Mesothelial cell of epicardium (in vitro differentiated cells): ENCODE measurements at regions not wholly inside any gene's neighbourhood (a gene's known extent, or its start where the extent isn't known, plus 50 kb on each side); places are given as distances from the start of the nearest gene placed in this dataset.

Experiments
- DNase-seq, 2 experiments: peaks; one replicate each; pipeline ENCODE4 v3.0.0; 2021; ENCODE audit warnings: low spot score in 2 of 2; ENCODE audit not compliant: unreplicated experiment in 2 of 2
- H3K27ac Mint-ChIP-seq: 2 replicates; pipeline ENCODE4 v1.8.0; 2021; ENCODE audit warnings: mixed read lengths
- H3K27me3 Mint-ChIP-seq: 2 replicates; pipeline ENCODE4 v1.8.0; 2021; ENCODE audit warnings: low read depth, mixed read lengths
- H3K36me3 Mint-ChIP-seq: 2 replicates; pipeline ENCODE4 v1.8.0; 2021; ENCODE audit warnings: mixed read lengths
- H3K4me1 Mint-ChIP-seq: 2 replicates; pipeline ENCODE4 v1.8.0; 2021; ENCODE audit warnings: mixed read lengths
- H3K4me3 Mint-ChIP-seq: 2 replicates; pipeline ENCODE4 v1.8.0; 2021; ENCODE audit warnings: mild to moderate bottlenecking, moderate library complexity, mixed read lengths
- H3K9me3 Mint-ChIP-seq: 2 replicates; pipeline ENCODE4 v1.8.0; 2021; ENCODE audit warnings: mixed read lengths
- TF ChIP-seq, protein P1 (sequence below): fragments of 200-600 bp; sonication (generic); IDR thresholded peaks from one replicate; pipeline ENCODE4 v1.5.0; 2021; ENCODE audit warnings: antibody characterized with exemption; ENCODE audit not compliant: unreplicated experiment

- H3K9me3 Mint-ChIP-seq = peaks cover 5% of the 10 kb centered on the region
- TF ChIP-seq, protein P1, sequence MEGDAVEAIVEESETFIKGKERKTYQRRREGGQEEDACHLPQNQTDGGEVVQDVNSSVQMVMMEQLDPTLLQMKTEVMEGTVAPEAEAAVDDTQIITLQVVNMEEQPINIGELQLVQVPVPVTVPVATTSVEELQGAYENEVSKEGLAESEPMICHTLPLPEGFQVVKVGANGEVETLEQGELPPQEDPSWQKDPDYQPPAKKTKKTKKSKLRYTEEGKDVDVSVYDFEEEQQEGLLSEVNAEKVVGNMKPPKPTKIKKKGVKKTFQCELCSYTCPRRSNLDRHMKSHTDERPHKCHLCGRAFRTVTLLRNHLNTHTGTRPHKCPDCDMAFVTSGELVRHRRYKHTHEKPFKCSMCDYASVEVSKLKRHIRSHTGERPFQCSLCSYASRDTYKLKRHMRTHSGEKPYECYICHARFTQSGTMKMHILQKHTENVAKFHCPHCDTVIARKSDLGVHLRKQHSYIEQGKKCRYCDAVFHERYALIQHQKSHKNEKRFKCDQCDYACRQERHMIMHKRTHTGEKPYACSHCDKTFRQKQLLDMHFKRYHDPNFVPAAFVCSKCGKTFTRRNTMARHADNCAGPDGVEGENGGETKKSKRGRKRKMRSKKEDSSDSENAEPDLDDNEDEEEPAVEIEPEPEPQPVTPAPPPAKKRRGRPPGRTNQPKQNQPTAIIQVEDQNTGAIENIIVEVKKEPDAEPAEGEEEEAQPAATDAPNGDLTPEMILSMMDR = no peak
- peaks cover 5% of the 10 kb centered on the region for H3K4me1 Mint-ChIP-seq
- no peaks in the 10 kb centered on the region for H3K27me3 Mint-ChIP-seq
- H3K36me3 Mint-ChIP-seq = no peaks in the 10 kb centered on the region
- no peak for DNase-seq
- no peak overlapping the region for H3K27ac Mint-ChIP-seq
- no peak overlapping the region for H3K4me3 Mint-ChIP-seq
Measured at GRCh38 chr18:28574175-28574574, 397.2 kb upstream of the CDH2 start.

DNA sequence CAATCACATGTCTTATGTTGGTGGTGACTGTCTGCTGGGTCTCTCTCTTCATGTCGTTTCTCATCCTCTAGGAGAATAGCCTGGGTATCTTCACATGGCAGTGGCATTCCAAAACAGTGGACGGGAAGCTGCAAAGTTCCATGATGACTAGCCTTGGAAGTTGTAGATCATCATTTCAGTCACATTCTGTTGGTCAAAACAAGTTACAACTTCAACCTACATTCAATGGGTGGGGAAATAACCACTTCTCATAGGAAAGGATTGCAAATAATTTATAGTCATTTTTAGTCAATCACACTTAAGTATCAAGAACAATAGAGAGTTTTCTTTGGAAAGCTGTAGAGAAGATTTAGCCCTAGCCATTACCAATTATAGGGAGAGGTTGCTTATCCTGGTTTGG, 395.0 kb upstream of the CDH2 start:
- Mint-ChIP-seq H3K36me3 (no peaks in the 10 kb centered on the region), H3K4me3 (no peak overlapping the region), H3K4me1 (peaks cover 5% of the 10 kb centered on the region), H3K27me3 (no peaks in the 10 kb centered on the region), H3K9me3 (peaks cover 5% of the 10 kb centered on the region), H3K27ac (no peak overlapping the region)
- no peak for DNase-seq
- TF ChIP-seq, protein P1 = no peak

GRCh38 chr18:28560331-28560730, 383.4 kb upstream of the CDH2 start:
- Mint-ChIP-seq H3K4me3 (no peak overlapping the region), H3K27ac (no peak overlapping the region), H3K9me3 (peaks cover 16% of the 10 kb centered on the region), H3K4me1 (no peaks in the 10 kb centered on the region), H3K27me3 (no peaks in the 10 kb centered on the region), H3K36me3 (no peaks in the 10 kb centered on the region)
- DNase-seq = no peak
- TF ChIP-seq, protein P1 = no peak

DNA sequence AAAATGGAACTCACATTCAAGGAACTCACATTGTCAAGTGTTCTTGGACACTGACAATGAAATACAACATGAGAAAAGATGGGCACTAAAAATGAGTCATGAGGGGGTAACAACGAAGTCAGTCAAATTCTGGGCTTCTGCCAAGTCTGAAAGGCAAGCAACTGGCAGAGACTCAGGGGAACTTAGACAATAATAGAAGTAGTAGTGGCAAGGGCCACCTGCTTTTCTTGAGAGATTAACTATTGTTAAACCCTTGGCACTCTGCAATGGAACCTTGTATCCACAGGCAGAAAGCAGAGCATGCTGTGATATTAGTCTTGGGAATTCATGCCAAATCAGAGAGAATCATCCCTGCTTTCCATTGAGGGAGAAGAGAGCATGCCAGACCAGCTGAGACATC, 382.6 kb upstream of the CDH2 start:
- no peaks in the 10 kb centered on the region for H3K27me3 Mint-ChIP-seq
- H3K27ac Mint-ChIP-seq = no peak overlapping the region
- peaks cover 3% of the 10 kb centered on the region for H3K4me1 Mint-ChIP-seq
- H3K9me3 Mint-ChIP-seq = peaks cover 19% of the 10 kb centered on the region
- no peak for DNase-seq
- no peaks in the 10 kb centered on the region for H3K36me3 Mint-ChIP-seq
- H3K4me3 Mint-ChIP-seq = no peak overlapping the region
- TF ChIP-seq, protein P1 = no peak

DNA sequence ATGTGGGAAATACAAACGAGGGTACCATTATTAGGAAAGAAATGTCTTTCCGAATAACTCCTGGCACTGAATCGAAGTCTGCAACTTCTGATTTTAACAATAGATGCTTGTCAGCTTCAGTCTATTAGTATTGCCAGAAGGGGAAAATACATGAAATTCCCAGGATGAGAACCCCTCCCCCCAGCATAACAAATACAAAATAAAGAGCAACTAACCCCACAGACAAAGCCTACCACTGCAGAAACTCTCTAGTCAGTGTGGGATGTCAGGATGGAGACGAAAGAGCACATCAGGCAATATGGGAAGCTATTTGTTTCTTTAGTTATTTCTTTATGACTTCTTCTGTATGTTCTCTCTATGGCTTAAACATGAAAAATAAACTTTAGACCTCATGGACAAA, 365.0 kb upstream of the CDH2 start:
- H3K4me3 Mint-ChIP-seq = no peak overlapping the region

More for the DNA sequence above, 365.0 kb upstream of the CDH2 start:
- H3K9me3 Mint-ChIP-seq = peaks cover 3% of the 10 kb centered on the region
- DNase-seq = no peak
- no peaks in the 10 kb centered on the region for H3K36me3 Mint-ChIP-seq
- peaks cover 7% of the 10 kb centered on the region for H3K4me1 Mint-ChIP-seq
- no peaks in the 10 kb centered on the region for H3K27me3 Mint-ChIP-seq
- H3K27ac Mint-ChIP-seq = no peak overlapping the region
- TF ChIP-seq, protein P1 = no peak
